SW480 (cell line): ENCODE measurements at regions not wholly inside any gene's neighbourhood (a gene's known extent, or its start where the extent isn't known, plus 50 kb on each side); places are given as distances from the start of the nearest gene placed in this dataset.
A peak's percentile ranks its signal among the peaks of the same experiment; 100 is the strongest.
"Not testable (repeated sequence)": the region's sequence is repeated elsewhere in the genome, so short reads cannot be mapped to it uniquely, and the experiment has no call there.

Experiments
- DNase-seq: peaks from one replicate; pipeline ENCODE4 v3.0.0-alpha.2; 2016; ENCODE audit warnings: low spot score

GRCh38 chr11:134978388-134979088 is 566.5 kb upstream of the B3GAT1 start:
- DNase-seq = peak; percentile 52

GRCh38 chr11:134976551-134976950 is 564.5 kb upstream of the B3GAT1 start:
- peak; percentile 27 for DNase-seq

- no peak for DNase-seq
Measured at GRCh38 chr11:134975866-134976376, 563.9 kb upstream of the B3GAT1 start.

GRCh38 chr11:134973801-134974200 is 561.8 kb upstream of the B3GAT1 start:
- no peak for DNase-seq

- no peak for DNase-seq
Measured at GRCh38 chr11:134971381-134971780, 559.3 kb upstream of the B3GAT1 start.

GRCh38 chr11:134967746-134968145 is 555.7 kb upstream of the B3GAT1 start:
- no peak for DNase-seq

GRCh38 chr11:134961386-134961785 is 549.3 kb upstream of the B3GAT1 start:
- not testable (repeated sequence) for DNase-seq

GRCh38 chr11:134958870-134959269 is 546.8 kb upstream of the B3GAT1 start:
- DNase-seq = no peak

- no peak for DNase-seq
Measured at GRCh38 chr11:134958336-134958640, 546.2 kb upstream of the B3GAT1 start.

- DNase-seq = no peak
Measured at GRCh38 chr11:134957540-134958335, 545.7 kb upstream of the B3GAT1 start.

GRCh38 chr11:134956450-134957210 is 544.6 kb upstream of the B3GAT1 start:
- no peak for DNase-seq

- not testable (repeated sequence) for DNase-seq
Measured at GRCh38 chr11:134955970-134956369, 543.9 kb upstream of the B3GAT1 start.

- DNase-seq = no peak
Measured at GRCh38 chr11:134955281-134955680, 543.2 kb upstream of the B3GAT1 start.

GRCh38 chr11:134954456-134954855 is 542.4 kb upstream of the B3GAT1 start:
- DNase-seq = not testable (repeated sequence)

- DNase-seq = not testable (repeated sequence)
Measured at GRCh38 chr11:134953417-134953970, 541.5 kb upstream of the B3GAT1 start.

- no peak for DNase-seq
Measured at GRCh38 chr11:134951305-134951700, 539.3 kb upstream of the B3GAT1 start.

- DNase-seq = no peak
Measured at GRCh38 chr11:134950692-134951304, 538.8 kb upstream of the B3GAT1 start.

- peak; percentile 66 for DNase-seq
Measured at GRCh38 chr11:134949121-134950090, 537.4 kb upstream of the B3GAT1 start.

GRCh38 chr11:134947556-134947955 is 535.5 kb upstream of the B3GAT1 start:
- no peak for DNase-seq

GRCh38 chr11:134945993-134946392 is 534.0 kb upstream of the B3GAT1 start:
- DNase-seq = no peak

- no peak for DNase-seq
Measured at GRCh38 chr11:134944986-134945385, 532.9 kb upstream of the B3GAT1 start.
